Upper lobe of left lung (tissue), 6 donors: ENCODE measurements at regions not wholly inside any gene's neighbourhood (a gene's known extent, or its start where the extent isn't known, plus 50 kb on each side); places are given as distances from the start of the nearest gene placed in this dataset.
A peak's percentile ranks its signal among the peaks of the same experiment; 100 is the strongest.

Experiments used
- ATAC-seq, 2 donors: fragments of 200-7000 bp; cut with Tn5 transposase; one replicate each; pipeline ENCODE4 v1.9.1; 2022; ENCODE audit warnings: mild to moderate bottlenecking in 2 of 2, moderate library complexity in 2 of 2; ENCODE audit not compliant: low FRiP score in 2 of 2
- DNase-seq, 2 donors: peaks; one replicate each; pipeline ENCODE4 v3.0.0-alpha.2; 2019 to 2020
- H3K27ac ChIP-seq, 4 donors: fragments of 200-600 bp; sonication (generic); one replicate each; pipeline ENCODE4 v1.5.1; 2016 to 2019
- H3K27me3 ChIP-seq, 4 donors: fragments of 200-600 bp; sonication (generic); one replicate each; pipeline ENCODE4 v1.5.1; 2017 to 2019
- H3K36me3 ChIP-seq, 4 donors: fragments of 200-600 bp; sonication (generic); one replicate each; pipeline ENCODE4 v1.5.1; 2016 to 2019
- H3K4me1 ChIP-seq, 4 donors: fragments of 200-600 bp; sonication (generic); one replicate each; pipeline ENCODE4 v1.5.1; 2018 to 2019
- H3K4me3 ChIP-seq, 4 donors: fragments of 200-600 bp; sonication (generic); one replicate each; pipeline ENCODE4 v1.5.1; 2017 to 2019; ENCODE audit warnings: mild to moderate bottlenecking in 2 of 4, moderate library complexity in 1 of 4
- H3K9me3 ChIP-seq, 4 donors: fragments of 200-600 bp; sonication (generic); one replicate each; pipeline ENCODE4 v1.5.1; 2018 to 2019
- CTCF ChIP-seq, 6 experiments: fragments of 450-650 bp in 4 of 6; fragments of 200-600 bp in 2 of 6; sonication (generic) in 2 of 6; IDR thresholded peaks; one replicate each; pipeline ENCODE4 v1.5.1; 2016 to 2019; ENCODE audit warnings: antibody characterized with exemption in 6 of 6
- EP300 ChIP-seq, 4 donors: sonication (generic); formaldehyde crosslinking; IDR thresholded peaks; one replicate each; pipeline ENCODE4 v1.5.1; 2017; ENCODE audit warnings: antibody characterized with exemption in 4 of 4, control low read depth in 2 of 4
- POLR2A ChIP-seq, 4 donors: fragments of 450-650 bp; IDR thresholded peaks; one replicate each; pipeline ENCODE4 v1.5.1; 2016 to 2017; ENCODE audit warnings: antibody characterized with exemption in 4 of 4, mild to moderate bottlenecking in 2 of 4
- POLR2AphosphoS5 ChIP-seq, 2 donors: sonication (generic); formaldehyde crosslinking; IDR thresholded peaks; one replicate each; pipeline ENCODE4 v1.5.1; 2017; ENCODE audit warnings: antibody characterized with exemption in 2 of 2
- WGBS, 2 donors: methylation state at CpG; one replicate each; pipeline ENCODE4 v1.1.5; 2017 to 2018; 5-methylcytosine and 5-hydroxymethylcytosine counted together
- donor health status: DM: no; HTN: no; CAD: no; lungs with moderate emphysema.
- donor health status: DM: no; HTN: yes; CAD: no; lungs with severe emphysema.

GRCh38 chr2:128566671-128567070, 248.0 kb upstream of the HS6ST1 start:
- H3K4me1 ChIP-seq = peaks cover 0 to 3% (median 0%) of the 10 kb centered on the region in 4 donors
- no peaks in the 10 kb centered on the region for H3K9me3 ChIP-seq
- H3K36me3 ChIP-seq = no peaks in the 10 kb centered on the region
- 89 to 100% methylated on average over 1 of the region's 1 CpG for WGBS, 2 donors
- no peak overlapping the region for H3K27ac ChIP-seq
- no peaks in the 10 kb centered on the region for H3K27me3 ChIP-seq
- no peak for ATAC-seq
- TF ChIP-seq POLR2A (IDR thresholded peaks at IDR 0.05) (no peak), POLR2AphosphoS5 (IDR thresholded peaks at IDR 0.05) (no peak), CTCF (IDR thresholded peaks at IDR 0.05) (no peak), EP300 (IDR thresholded peaks at IDR 0.05) (no peak)
- DNase-seq = no peak
- no peak overlapping the region for H3K4me3 ChIP-seq

GRCh38 chr2:128568106-128568505, 249.4 kb upstream of the HS6ST1 start:
- peak in 1 of 2 donors; percentile 3 for DNase-seq

GRCh38 chr2:128573116-128573515, 254.4 kb upstream of the HS6ST1 start:
- Histone ChIP-seq H3K36me3 (no peaks in the 10 kb centered on the region), H3K27ac (no peak overlapping the region), H3K27me3 (no peaks in the 10 kb centered on the region), H3K4me3 (no peak overlapping the region), H3K9me3 (no peaks in the 10 kb centered on the region), H3K4me1 (no peaks in the 10 kb centered on the region)
- no peak for ATAC-seq
- no peak for TF ChIP-seq EP300 (IDR thresholded peaks at IDR 0.05)
- TF ChIP-seq POLR2AphosphoS5 (IDR thresholded peaks at IDR 0.05) = no peak
- no peak for TF ChIP-seq CTCF (IDR thresholded peaks at IDR 0.05)
- no peak for TF ChIP-seq POLR2A (IDR thresholded peaks at IDR 0.05)
- peak in 1 of 2 donors; percentile 10 for DNase-seq
- WGBS, 2 donors = 76 to 85% methylated on average over 4 to 7 of the region's 7 CpGs

More at GRCh38 chr2:128568106-128568505, 249.4 kb upstream of the HS6ST1 start:
- H3K4me3 ChIP-seq = no peak overlapping the region
- H3K27ac ChIP-seq = no peak overlapping the region
- WGBS, 2 donors = 64 to 72% methylated on average over 5 of the region's 5 CpGs
- TF ChIP-seq EP300 (IDR thresholded peaks at IDR 0.05) = no peak
- no peak for TF ChIP-seq CTCF (IDR thresholded peaks at IDR 0.05)
- no peak for TF ChIP-seq POLR2AphosphoS5 (IDR thresholded peaks at IDR 0.05)
- no peak for TF ChIP-seq POLR2A (IDR thresholded peaks at IDR 0.05)
- no peaks in the 10 kb centered on the region for H3K36me3 ChIP-seq
- H3K9me3 ChIP-seq = no peaks in the 10 kb centered on the region
- ATAC-seq = no peak
- H3K27me3 ChIP-seq = no peaks in the 10 kb centered on the region
- H3K4me1 ChIP-seq = no peaks in the 10 kb centered on the region

GRCh38 chr2:128573531-128573930, 254.9 kb upstream of the HS6ST1 start:
- TF ChIP-seq EP300 (IDR thresholded peaks at IDR 0.05) = no peak
- WGBS, 2 donors = 82 to 89% methylated on average over 3 to 4 of the region's 4 CpGs
- Histone ChIP-seq H3K27me3 (no peaks in the 10 kb centered on the region), H3K9me3 (no peaks in the 10 kb centered on the region), H3K4me1 (no peaks in the 10 kb centered on the region), H3K27ac (no peak overlapping the region), H3K36me3 (no peaks in the 10 kb centered on the region), H3K4me3 (no peak overlapping the region)
- ATAC-seq (no peak), DNase-seq (peak in 1 of 2 donors; percentile 10)

- H3K27me3 ChIP-seq = no peaks in the 10 kb centered on the region
- no peak overlapping the region for H3K27ac ChIP-seq
- no peaks in the 10 kb centered on the region for H3K4me1 ChIP-seq
- TF ChIP-seq POLR2A (IDR thresholded peaks at IDR 0.05) (no peak), CTCF (IDR thresholded peaks at IDR 0.05) (no peak), EP300 (IDR thresholded peaks at IDR 0.05) (no peak), POLR2AphosphoS5 (IDR thresholded peaks at IDR 0.05) (no peak)
- H3K9me3 ChIP-seq = no peaks in the 10 kb centered on the region
- WGBS, 2 donors = 88 to 95% methylated on average over 7 of the region's 7 CpGs
- H3K4me3 ChIP-seq = no peak overlapping the region
- ATAC-seq (no peak), DNase-seq (peak in 1 of 2 donors; percentile 25)
- no peaks in the 10 kb centered on the region for H3K36me3 ChIP-seq
Measured at GRCh38 chr2:128577141-128577930, 258.7 kb upstream of the HS6ST1 start.
